RWPE1 (cell line): ENCODE measurements at regions not wholly inside any gene's neighbourhood (a gene's known extent, or its start where the extent isn't known, plus 50 kb on each side); places are given as distances from the start of the nearest gene placed in this dataset.
A peak's percentile ranks its signal among the peaks of the same experiment; 100 is the strongest.

Experiments
- CTCF ChIA-PET: fragments of 350-600 bp; sonication (Branson Sonifier 250); formaldehyde crosslinking; extraction: SDS; loops from one replicate; lab custom pipeline; 2021; lab: Yijun Ruan, JAX
- POLR2A ChIA-PET: fragments of 400-600 bp; formaldehyde crosslinking; extraction: SDS; loops from one replicate; lab custom pipeline; 2020; ENCODE audit warnings: antibody characterized with exemption; ENCODE audit not compliant: low non-redundant PET; lab: Yijun Ruan, JAX
- DNase-seq: peaks from one replicate; pipeline ENCODE4 v3.0.0; 2012; ENCODE audit warnings: low spot score
- H3K27ac ChIP-seq: fragments of 450-650 bp; 2 replicates; pipeline ENCODE4 v1.5.1; 2017
- TF ChIP-seq, protein P1 (sequence below): fragments of 450-650 bp; conservative IDR thresholded peaks from 2 replicates; pipeline ENCODE4 v1.5.1; 2017; ENCODE audit warnings: low read depth, mild to moderate bottlenecking

DNA sequence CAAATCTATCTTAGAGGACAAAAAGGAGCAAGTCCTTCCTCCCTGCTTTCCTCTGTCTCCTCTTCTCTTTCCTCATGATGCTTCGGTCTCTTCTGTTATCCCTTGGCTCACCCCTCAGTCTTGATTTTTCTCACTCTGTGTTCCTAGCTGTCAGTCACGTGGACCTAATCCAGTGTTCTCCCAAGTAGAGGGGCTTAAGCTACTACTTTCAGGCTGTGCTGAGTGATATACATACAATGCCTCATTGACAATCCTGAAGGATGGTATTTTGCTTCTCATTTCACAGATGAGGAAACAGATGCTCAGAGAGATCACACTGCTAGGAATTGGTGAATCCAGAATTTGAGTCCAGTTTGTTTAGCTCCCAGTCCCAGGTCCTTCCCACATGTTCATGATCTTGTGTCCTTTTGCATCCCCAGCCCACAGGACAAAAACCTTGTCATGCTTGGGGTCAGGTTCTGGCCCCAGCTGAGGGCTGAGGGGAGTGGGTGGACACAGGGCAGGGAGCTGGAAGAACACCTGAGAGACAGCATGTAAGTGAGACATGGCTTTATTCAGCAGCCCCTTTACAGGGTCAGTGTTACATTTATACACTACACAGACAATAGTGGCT lies 50.5 kb upstream of the KMT2E start:
- CTCF ChIA-PET: interaction anchor here (0.7 to 0.9 kb wide), 2 partner anchors 55 to 477 kb away, joined by 3 read pairs; no protein-coding TSS in a partner anchor
- H3K27ac ChIP-seq: peak overlapping the region; percentile 80
- TF ChIP-seq, protein P1, sequence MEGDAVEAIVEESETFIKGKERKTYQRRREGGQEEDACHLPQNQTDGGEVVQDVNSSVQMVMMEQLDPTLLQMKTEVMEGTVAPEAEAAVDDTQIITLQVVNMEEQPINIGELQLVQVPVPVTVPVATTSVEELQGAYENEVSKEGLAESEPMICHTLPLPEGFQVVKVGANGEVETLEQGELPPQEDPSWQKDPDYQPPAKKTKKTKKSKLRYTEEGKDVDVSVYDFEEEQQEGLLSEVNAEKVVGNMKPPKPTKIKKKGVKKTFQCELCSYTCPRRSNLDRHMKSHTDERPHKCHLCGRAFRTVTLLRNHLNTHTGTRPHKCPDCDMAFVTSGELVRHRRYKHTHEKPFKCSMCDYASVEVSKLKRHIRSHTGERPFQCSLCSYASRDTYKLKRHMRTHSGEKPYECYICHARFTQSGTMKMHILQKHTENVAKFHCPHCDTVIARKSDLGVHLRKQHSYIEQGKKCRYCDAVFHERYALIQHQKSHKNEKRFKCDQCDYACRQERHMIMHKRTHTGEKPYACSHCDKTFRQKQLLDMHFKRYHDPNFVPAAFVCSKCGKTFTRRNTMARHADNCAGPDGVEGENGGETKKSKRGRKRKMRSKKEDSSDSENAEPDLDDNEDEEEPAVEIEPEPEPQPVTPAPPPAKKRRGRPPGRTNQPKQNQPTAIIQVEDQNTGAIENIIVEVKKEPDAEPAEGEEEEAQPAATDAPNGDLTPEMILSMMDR: no peak
- DNase-seq: no peak
- POLR2A ChIA-PET: no interaction called here

DNA sequence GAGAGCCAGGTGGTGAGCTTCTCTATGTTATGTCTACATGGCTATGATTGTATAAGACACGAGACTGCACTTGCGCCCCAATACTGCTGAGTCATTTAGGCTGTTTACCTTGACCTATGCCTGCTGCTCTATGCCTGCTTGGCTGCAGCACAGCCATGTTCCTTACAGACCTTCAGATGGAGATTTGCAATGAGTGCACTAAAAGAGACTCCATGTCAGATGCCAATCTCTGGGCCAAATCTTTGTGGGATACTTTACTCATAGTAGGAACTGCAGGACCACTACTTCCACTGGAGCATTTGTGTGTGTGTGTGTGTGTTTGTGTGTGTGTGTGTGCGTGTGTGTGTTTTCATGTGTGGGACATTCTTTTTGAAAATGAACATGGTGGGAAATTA lies 50.0 kb upstream of the KMT2E start:
- ChIA-PET POLR2A (no interaction called here), CTCF (interaction anchor here (0.7 to 0.9 kb wide), 2 partner anchors 54 to 476 kb away, joined by 3 read pairs; no protein-coding TSS in a partner anchor)
- H3K27ac ChIP-seq: peak overlapping the region; percentile 80
- TF ChIP-seq, protein P1: no peak
- DNase-seq: no peak
